Mucosa of descending colon (tissue), 3 donors: ENCODE measurements at regions not wholly inside any gene's neighbourhood (a gene's known extent, or its start where the extent isn't known, plus 50 kb on each side); places are given as distances from the start of the nearest gene placed in this dataset.
A peak's percentile ranks its signal among the peaks of the same experiment; 100 is the strongest.

Experiments
- ATAC-seq: fragments of 200-7000 bp; cut with Tn5 transposase; one replicate; pipeline ENCODE4 v1.9.1; 2020; ENCODE audit warnings: mild to moderate bottlenecking, moderate library complexity
- DNase-seq, 3 donors: peaks; one replicate each; pipeline ENCODE4 v3.0.0-alpha.2; 2020
- H3K36me3 ChIP-seq: fragments of 200-600 bp; one replicate; pipeline ENCODE4 v1.8.0; 2021; ENCODE audit warnings: low read depth, mild to moderate bottlenecking
- H3K4me1 ChIP-seq: fragments of 200-600 bp; one replicate; pipeline ENCODE4 v1.8.0; 2021; ENCODE audit warnings: low read depth, mild to moderate bottlenecking
- H3K4me3 ChIP-seq: fragments of 200-600 bp; one replicate; pipeline ENCODE4 v1.8.0; 2021; ENCODE audit warnings: mild to moderate bottlenecking
- H3K9me3 ChIP-seq: fragments of 200-600 bp; one replicate; pipeline ENCODE4 v1.8.0; 2021; ENCODE audit warnings: mild to moderate bottlenecking
- intact Hi-C, 2 donors: fragments of 100-400 bp; cut with DNase I in 1 of 2; cut with micrococcal nuclease in 1 of 2; formaldehyde crosslinking; loops; one replicate each; pipeline versions ENCODE4 v1.11.0 to v1.11.1; 2022; cut with DNase I, micrococcal nuclease
- TF ChIP-seq, protein P1 (sequence below): fragments of 200-600 bp; IDR thresholded peaks from one replicate; pipeline ENCODE4 v1.8.0; 2022; ENCODE audit warnings: antibody characterized with exemption, mild to moderate bottlenecking
- donor health status: DM: no; HTN: no; CAD: no; lungs with moderate emphysema.
- donor health status: DM: no; HTN: no; CAD: no.
- donor health status: DM: no; HTN: yes; CAD: no.

DNA sequence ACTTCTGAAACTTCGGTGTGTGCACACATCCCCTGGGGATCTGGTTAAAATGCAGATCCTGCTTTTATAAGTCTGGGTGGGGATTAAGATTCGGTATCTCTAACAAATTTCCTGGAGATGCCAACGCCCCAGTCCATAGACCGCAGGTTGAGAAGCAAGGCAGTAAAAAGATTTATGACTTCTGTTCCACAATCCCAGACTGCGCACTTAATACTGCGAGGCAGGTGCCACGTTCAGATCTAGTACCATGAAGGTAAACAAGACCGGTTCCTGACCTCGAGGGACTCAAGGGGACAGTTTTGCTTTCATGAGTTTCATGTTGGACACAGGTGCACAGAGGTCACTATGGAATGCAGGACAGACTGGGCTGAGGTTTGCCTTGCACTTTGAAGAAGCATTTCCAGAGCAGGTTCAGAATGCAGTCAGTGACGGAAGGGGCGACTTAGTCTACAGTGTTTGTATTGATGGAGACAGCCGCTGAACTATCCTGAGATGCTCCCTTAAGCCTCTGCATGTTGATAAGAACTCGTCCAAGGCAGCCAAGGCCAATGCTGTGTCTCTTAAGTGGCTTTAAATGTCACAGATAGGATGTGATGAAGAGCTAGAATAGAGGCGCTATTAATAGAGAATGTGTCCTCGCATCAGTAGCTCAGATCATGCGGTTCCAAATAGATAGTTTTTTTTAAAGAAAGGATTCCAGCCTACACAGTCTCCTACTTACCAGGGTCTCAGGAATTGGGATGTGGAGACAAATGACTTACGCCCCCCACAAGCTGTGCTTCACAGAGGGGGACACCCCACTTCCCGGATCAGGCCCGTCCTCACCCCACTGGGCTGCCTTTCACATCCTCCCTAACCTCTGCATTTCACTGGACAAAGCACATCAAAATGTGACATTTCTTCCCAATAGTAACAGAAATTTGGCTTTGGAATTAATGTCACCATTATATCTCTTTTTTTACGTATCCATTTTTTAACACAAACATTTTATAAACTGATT is 97.1 kb upstream of the IRS2 start:
- Histone ChIP-seq H3K4me3 (no peak overlapping the region), H3K4me1 (no peaks in the 10 kb centered on the region), H3K9me3 (no peaks in the 10 kb centered on the region), H3K36me3 (no peaks in the 10 kb centered on the region)
- TF ChIP-seq, protein P1, sequence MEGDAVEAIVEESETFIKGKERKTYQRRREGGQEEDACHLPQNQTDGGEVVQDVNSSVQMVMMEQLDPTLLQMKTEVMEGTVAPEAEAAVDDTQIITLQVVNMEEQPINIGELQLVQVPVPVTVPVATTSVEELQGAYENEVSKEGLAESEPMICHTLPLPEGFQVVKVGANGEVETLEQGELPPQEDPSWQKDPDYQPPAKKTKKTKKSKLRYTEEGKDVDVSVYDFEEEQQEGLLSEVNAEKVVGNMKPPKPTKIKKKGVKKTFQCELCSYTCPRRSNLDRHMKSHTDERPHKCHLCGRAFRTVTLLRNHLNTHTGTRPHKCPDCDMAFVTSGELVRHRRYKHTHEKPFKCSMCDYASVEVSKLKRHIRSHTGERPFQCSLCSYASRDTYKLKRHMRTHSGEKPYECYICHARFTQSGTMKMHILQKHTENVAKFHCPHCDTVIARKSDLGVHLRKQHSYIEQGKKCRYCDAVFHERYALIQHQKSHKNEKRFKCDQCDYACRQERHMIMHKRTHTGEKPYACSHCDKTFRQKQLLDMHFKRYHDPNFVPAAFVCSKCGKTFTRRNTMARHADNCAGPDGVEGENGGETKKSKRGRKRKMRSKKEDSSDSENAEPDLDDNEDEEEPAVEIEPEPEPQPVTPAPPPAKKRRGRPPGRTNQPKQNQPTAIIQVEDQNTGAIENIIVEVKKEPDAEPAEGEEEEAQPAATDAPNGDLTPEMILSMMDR: no peak
- intact Hi-C loops: no loop called here
- DNase-seq (peak in 1 of 3 donors; percentile 43), ATAC-seq (peak; percentile 92)

DNA sequence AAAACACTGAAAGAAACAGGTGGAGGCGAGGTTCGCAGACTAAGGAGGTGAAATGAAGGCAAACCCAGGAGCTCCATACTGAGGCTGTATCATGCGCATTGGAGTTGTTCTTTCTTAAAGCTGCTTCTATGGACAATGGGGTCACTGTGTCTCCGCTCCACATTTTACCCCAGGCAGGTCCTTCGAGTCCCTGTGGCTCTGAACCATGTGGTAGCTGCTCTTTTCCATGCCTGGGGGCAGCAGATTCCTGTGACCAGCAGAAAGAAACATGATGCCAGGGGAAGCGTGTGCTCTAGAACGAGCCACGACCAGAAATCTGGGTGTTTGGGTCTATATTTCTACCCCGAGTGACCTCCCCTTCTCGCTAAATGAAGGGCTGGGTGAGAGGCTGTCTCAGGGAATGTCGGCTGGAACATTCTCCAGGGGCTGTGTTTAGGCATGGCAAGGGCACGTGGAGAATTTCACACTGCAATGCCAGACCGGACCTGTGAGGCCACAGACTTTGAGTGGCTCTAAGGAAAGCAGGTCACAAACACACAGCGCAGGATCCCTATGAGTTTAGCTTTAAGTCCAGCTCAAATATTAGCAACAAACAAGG is 95.7 kb upstream of the IRS2 start:
- H3K4me3 ChIP-seq: no peak overlapping the region
- intact Hi-C loops: no loop called here

DNA sequence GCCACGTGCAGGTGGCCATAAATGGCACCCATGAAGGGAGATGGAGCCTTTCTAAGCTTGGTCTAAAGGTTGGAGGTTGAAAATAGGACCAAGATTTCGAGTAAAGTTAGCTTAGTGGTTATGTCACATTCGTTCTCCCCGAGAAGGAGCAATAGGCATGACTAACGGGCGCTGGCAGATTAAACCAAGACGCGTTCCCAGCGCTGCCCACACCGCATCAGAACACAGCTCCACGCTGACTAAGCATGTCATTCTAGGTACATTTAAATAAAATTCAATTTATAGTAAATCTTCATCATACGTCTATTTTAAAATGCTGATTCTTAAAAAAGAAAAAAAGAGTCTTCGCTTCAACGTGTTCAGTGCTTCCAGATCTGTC is 95.0 kb upstream of the IRS2 start:
- no peaks in the 10 kb centered on the region for H3K36me3 ChIP-seq
- intact Hi-C loops: no loop called here
- no peak for DNase-seq
- H3K4me1 ChIP-seq: no peaks in the 10 kb centered on the region
- no peak overlapping the region for H3K4me3 ChIP-seq
- no peaks in the 10 kb centered on the region for H3K9me3 ChIP-seq
- no peak for ATAC-seq
- TF ChIP-seq, protein P1: no peak

More for the DNA sequence above, 95.7 kb upstream of the IRS2 start:
- H3K9me3 ChIP-seq: no peaks in the 10 kb centered on the region
- ATAC-seq (no peak), DNase-seq (no peak)
- H3K36me3 ChIP-seq: no peaks in the 10 kb centered on the region
- TF ChIP-seq, protein P1: no peak
- H3K4me1 ChIP-seq: no peaks in the 10 kb centered on the region

DNA sequence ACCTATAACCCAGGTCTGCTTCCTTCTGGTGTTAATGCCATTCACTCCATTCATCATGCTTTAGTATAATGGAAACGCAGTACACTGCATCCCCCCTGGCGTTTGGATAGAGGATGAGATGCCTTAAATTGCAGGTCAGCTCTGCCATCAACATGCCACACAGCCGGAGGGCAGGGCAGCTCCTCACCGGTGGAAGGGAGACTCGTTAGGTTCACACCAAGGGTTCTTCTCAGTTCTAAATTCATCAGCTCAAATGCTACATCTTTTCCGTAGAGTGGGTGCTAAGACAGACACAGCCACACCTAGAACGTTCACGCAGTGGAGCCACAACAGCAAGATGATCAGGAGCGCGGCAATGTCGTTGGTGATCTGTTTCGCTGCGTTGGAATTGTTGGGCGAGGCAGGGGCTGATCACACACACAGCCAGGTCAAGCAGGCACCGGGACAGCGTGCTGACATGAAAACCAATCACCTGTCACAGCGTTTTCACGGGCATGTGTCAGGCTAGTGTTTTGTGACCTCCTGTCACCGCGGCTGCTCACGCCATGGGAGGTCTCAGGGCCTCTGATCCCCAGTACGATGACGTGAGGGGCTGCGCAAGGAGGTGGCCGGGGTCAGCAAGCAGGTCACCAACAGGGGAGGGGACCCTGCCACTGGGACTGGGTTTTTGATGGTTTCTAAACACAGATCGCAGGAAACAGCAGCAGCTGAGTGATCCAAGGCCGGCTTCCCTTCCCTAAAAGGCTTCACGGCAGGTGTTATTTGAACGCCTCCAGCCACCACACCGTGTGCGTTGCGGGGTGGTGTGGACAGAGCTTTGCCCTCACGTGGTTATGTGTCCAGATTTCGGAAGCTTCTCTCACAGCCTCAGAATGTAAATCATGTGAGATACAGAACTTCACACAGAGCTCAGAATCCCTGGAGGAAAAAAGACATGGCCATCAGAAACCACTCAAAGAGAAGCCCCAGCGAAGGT is 94.3 kb upstream of the IRS2 start:
- TF ChIP-seq, protein P1: no peak
- intact Hi-C loops: no loop called here
- DNase-seq (no peak), ATAC-seq (no peak)
- no peaks in the 10 kb centered on the region for H3K9me3 ChIP-seq
- H3K4me3 ChIP-seq: no peak overlapping the region
- H3K36me3 ChIP-seq: no peaks in the 10 kb centered on the region
- no peaks in the 10 kb centered on the region for H3K4me1 ChIP-seq

DNA sequence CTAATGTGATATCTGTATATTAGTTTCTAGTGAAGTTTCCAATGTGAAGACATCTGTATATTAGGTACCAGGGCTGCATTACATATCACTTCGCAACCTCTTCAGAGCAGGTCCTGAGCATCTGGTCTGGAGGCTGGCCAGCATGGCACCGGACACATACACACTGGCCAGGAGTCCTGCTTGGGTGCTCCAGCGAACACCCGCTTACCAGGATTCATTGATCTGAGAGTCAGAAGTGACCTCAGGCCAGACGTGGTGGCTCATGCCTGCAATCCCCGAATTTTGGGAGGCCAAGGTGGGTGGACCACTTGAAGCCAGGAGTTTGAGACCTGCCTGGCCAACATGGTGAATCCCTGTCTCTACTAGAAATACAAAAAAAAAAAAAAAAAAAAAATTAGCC is 93.0 kb upstream of the IRS2 start:
- Histone ChIP-seq H3K4me1 (no peaks in the 10 kb centered on the region), H3K9me3 (no peaks in the 10 kb centered on the region), H3K4me3 (no peak overlapping the region), H3K36me3 (no peaks in the 10 kb centered on the region)
- intact Hi-C loops: no loop called here
- ATAC-seq: no peak
- DNase-seq: no peak
- TF ChIP-seq, protein P1: no peak
